Renal cortex interstitium (tissue), 11 donors: ENCODE measurements at regions not wholly inside any gene's neighbourhood (a gene's known extent, or its start where the extent isn't known, plus 50 kb on each side); places are given as distances from the start of the nearest gene placed in this dataset.
A peak's percentile ranks its signal among the peaks of the same experiment; 100 is the strongest.
"Not testable (repeated sequence)": the region's sequence is repeated elsewhere in the genome, so short reads cannot be mapped to it uniquely, and the experiment has no call there.

Experiments used
- DNase-seq, 11 donors: peaks; one replicate each; pipeline ENCODE4 v3.0.0-alpha.2; 2013; ENCODE audit warnings: low read depth in 9 of 11, low spot score in 4 of 11; ENCODE audit errors: extremely low read depth in 1 of 11

DNA sequence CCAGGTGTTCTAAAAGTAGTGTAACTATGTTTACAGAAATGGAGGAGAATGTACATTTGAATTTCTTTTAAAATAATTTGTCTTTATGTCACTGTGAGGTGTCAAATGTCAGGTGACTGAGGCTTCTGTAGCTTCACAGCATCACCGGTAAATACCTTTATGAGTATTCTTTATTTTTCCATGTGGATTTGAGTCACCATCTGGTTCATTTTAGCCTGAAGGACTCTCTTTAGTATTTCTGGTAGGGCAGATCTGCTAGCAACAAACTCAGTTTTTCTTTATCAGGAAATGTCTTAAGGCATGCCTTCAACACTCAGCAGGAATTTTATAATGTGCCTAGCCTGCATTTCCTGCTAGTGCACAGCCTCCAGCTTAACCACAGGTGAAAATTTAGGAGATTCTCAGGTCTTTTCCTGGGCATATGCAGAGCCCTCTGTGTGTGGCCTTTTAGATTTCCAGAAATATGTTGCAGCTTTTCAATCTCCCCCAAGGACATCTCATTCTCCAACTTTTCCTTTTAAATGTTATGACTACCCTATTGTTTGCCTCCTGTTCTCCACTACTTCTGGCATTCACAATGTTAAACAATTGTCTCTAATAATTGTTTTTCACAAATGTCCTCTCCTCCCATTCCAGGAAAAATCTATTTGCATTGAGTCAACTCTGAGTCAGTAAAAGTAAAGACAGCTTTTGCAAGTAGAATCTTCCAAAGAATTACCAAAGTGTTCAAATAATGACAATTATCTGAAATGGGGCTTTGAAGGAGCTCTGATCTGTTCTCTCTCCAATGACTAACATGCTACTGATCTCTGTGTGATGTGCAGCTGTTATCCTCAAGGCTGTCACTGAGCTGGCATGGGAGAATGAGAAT, 239.4 kb upstream of the CPHXL start:
- no peak for DNase-seq

DNA sequence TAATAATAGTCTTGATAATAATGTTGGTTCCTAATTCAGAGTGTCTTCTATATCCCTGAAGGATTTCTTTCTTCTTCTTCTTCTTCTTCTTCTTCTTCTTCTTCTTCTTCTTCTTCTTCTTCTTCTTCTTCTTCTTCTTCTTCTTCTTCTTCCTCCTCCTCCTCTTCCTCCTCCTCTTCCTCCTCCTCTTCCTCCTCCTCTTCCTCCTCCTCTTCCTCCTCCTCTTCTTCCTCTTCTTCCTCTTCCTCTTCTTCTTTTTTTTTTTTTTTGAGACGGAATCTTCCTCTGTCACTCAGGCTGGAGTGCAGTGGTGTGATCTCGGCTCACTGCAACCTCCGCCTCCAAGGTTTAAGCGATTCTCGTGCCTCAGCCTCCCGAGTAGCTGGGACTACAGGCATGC, 242.8 kb upstream of the CPHXL start:
- not testable (repeated sequence) for DNase-seq

DNA sequence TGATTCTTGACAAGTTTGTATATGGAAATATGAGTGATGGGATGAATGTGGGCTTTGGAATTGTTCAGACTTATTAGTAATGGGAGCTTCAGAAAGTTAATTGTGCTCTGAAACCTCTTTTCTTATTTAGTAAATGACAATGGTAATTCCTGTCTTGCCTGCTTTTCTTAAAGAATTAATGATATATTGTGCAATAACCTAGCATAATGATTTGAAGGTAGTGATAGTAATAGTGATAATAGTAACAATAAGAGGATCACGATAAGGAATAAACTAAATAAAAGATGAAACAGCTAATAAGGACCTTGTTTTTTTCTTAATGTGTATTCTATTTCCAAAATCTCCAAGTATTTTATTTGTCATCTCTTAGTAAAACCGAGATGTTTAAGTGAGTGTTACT, 245.0 kb upstream of the CPHXL start:
- no peak for DNase-seq

DNA sequence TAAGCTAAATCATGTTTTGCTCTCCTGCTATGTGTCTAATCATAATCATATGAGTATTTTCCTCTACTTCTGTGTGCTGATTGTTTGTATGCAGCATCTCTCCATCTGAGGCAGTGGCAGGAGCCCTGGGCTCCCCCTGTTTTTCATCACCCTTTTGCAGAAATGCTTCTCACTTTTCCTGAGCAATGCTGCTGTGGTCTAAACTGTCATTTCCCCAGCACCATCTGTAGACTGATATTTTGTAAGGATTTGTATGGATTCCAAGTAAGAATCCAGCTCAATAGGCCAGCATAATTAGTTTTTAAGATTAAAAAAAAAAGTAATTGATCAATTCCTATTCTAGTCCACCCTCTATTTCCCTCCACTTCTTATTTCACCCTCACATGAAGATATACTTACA, 257.0 kb upstream of the CPHXL start:
- no peak for DNase-seq

DNA sequence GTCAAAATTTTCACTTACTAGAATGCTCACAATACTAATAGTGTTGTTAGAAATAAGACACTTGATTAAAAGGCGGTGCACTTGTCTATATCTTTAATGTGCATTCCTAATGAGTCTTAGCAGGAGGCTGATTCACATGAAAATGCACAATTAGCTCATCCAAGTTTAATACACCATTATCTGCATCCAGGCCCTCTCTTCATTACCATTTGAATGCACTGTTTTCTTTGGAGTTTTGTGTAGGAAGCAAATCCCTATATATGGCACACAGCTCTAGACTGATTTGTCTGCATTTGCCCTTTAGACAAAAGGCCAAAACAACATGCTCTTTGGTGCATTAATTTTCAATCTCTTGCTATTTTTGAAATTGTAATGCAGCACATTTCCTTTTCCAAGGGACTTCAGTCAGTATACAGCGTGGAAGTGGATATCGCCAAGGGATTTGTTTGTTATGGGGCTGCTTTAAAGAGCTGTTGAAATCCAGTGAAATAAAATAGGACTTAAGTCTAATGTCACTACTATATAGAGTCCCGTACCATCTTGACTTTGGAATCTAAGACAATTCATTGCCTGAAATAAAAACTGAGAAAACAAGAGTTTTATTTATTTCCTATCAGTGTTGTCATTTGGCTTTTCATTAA, 257.6 kb upstream of the CPHXL start:
- no peak for DNase-seq

DNA sequence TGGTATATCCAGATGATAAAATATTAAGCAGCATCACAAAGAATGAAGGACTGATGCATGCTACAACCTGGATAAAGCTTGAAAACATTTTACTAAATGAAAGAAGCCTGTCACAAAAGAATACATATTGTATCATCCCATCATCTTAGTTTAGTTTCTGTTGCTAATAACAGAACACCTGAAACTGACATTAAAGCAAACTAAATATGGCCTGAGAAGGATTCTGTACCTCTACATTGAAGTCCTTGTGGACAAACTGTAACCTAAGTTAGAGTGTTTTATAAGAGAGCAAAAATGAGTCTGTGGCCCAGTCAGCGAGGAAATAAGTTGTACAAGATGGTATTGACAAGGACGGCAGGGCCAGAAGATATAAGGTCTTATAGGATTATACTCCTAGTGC, 261.0 kb upstream of the CPHXL start:
- no peak for DNase-seq

DNA sequence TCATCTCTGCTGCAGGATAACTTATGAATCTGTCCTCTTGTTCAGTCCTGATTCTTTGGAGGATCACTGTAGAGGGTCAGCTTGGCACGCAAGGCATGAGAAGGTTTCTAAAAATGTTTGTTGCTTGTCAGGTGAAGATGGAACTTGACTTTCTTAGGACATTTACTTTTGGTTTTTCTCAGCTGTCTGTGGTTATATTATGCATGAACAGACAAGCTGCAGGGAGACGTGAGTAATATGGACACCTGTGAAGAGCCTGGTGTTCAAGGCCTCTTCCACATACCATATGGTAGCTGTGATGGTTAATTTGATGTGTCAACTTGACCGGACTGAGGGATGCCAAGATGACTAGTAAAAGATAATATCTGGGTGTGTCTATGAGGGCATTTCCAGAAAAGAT, 270.2 kb upstream of the CPHXL start:
- DNase-seq, result no peak

DNA sequence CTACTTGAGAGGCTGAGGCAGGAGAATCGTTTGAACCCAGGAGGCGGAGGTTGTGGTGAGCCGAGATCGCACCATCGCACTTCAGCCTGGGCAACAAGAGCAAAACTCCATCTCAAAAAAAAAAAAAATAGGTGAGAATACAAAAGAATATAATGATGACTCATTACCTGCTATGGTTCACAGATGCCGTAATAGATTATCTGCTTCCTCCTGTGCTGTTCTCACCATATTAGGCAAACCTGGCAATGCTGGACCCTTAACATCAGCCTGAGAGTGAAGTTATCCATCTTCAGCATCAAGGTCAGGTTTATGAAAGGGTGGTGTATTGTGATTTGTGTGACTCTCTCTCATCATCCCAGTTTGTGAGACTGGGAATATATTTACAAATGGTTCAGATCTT, 271.3 kb upstream of the CPHXL start:
- no peak for DNase-seq

DNA sequence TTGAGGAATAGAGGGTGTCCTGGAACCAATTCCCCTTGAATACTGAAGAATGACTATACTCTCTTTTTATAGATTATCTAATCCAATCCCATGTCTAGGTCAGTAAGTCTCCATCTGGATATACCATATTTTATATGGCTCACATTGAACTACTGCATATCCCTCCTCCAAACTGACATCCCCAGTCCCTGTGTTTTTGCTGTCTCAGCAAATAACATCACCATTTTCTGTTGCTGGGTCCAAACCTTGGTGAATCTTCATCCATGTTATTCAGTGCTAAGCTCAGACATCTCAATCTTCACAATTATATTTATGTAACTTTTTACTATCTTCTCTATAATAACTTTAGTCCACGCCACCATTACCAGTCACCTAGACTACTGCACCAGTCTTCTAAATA, 269.6 kb upstream of the CNTNAP4 start:
- DNase-seq, result no peak

DNA sequence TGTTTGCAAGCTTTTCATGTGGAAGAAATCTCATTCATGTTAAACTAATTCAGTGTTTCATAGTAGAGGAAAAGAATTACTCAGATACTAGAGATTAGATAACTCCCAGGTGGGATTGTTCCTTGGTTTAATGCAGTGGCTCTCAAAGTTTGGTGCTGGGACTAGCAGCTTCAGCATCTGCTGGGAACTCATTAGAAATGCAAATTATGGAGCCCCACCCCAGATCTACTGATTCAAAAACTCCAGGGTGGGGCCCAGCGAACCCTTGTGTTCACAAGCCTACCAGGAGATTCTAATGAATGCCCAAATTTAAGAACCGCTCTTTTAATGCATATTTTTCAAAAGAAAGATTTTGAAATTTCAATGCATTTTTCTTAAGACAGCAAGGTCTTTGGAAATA, 253.4 kb upstream of the CNTNAP4 start:
- no peak for DNase-seq

DNA sequence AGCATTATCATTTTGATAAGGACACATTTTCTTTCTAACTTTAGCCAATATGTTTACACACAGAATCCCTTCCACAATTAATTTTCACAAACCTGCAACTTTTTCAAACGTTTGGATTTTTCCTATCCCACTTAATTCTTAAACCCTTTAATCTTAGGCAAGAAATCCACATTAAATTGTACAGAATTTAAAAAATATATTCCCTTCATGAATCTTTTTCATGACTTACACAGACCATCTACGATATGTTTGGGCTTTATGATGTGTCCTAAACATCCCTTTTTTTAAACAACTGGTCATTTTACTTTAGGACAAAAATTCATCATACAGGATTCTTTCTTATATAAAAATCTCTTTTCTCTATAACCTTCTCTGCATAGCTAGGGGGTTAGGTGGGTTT, 241.5 kb upstream of the CNTNAP4 start:
- DNase-seq, result no peak

DNA sequence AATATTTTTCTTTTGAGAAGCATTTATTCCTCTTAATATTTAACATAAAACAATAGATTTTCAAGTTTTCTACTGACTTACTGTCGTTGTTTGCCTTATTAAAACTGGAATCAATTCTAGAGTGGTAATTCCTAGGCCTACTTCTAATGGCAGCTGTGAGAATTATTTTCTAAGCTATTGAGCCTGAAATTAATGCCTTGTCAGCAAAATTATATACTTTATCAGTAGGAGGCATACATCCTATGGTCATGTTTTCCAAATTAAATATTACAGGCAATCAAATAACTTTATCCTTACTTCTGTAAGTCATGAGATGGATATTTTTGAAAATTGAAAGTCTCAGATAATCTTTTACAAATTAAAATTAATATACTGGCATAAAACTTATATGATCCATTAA, 239.1 kb upstream of the CNTNAP4 start:
- DNase-seq, result no peak

DNA sequence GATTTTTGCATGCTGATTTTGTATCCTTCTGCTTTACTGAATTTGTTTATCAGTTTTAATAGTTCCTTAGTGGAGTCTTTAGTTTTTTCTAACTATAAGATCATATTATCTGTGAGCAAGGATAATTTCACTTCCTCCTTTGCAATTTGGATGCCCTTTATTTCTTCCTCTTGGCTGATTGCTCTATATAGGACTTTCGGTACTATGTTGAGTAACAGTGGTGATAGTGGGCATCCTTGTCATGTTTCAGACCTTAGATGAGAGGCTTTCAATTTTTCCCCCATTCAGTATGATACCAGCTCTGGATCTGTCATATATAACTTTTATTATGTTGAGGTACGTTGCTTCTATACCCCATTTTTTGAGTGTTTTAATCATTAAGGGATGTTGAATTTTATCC, 224.5 kb upstream of the CNTNAP4 start:
- no peak for DNase-seq

DNA sequence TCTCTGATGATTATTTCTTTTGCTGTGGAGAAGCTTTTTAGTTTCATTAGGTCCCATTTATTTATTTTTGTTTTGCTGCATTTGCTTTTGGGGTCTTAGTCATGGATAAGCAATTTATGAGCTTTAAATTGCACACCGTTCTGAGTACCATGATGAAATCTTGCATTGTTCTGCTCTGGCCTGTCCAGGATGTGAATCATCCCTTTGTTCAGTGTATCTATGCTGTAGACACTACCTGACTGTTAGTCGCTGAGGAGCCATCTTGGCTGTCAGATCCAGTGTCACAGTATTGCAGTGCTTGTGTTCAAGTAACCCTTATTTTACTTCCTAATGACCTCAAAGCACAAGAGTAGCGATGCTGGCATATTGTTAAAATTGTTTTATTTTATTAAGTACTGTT, 218.0 kb upstream of the CNTNAP4 start:
- no peak for DNase-seq

DNA sequence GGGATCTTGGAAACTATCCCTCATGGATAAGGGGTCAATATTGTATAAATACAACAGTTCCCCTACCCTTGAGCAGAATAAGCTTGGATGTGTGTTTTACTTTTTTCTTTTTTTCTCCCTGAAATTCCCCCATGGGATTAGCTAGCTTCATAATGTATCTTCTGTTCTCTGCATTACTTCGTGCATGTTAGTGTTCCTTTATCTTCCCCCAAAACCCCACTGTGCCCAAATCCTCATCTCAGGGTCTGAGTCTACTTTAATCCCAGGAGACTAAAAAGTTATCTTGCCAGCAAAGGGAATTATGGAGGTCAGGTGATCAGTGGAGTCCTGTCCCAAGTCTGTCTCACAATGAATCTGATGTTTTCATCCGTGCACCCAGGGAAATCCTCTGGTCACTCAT, 217.5 kb upstream of the CNTNAP4 start:
- no peak for DNase-seq

DNA sequence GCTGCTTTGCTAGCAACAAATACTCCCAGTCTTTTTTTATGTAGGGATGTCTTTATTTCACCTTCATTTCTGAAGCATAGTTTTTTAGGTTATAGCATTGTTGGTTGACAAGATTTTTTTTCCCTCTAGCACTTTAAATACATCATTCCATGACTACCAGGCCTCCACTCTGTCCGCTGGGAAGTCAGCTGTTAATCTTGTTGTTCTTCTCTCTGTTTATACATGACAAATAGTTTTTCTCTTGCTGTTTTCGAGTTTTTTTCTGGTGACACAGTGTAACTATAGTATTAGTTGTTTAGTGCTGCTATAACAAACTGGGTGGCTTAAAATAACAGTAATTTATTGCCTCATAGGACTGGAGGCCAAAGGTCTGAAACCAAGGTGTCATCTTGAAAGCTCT, 205.5 kb upstream of the CNTNAP4 start:
- no peak for DNase-seq

DNA sequence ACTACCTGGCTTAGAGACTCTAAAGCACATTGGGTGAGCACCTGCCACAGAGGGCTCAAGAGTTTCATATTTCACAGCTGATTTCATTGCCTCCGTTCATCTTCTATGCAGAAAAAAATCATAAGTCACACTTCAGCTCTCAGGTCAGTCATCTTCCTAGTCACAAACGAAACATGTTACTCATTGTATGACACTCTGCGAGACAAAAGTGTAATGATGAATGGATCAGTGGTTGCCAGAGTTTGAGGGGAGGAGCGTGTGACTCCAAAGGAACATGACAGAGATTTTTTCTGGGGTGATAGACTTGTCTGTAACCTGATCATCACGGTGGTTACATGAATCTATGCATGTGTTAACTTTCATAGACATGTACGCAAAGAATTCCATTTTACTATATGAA, 195.2 kb upstream of the CNTNAP4 start:
- DNase-seq, result no peak

DNA sequence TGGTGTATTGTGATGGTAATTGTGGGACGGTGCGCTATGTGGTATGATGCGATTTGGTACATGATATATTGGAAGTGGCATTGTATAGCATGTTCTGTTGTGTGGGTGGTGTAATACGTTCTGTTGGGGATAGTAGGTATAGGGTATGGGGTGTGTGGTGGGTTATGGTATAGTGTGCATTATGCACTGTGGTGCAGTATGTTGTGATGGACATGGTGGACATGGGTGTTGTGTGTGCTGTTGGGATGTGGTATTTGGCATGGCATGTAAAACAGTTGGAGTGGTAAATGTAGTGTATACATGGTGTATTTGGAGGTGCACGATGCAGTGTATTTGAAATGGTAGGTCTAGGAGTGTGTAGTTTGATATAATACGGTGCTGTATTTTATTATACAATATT, 170.6 kb upstream of the CNTNAP4 start:
- DNase-seq, result no peak

DNA sequence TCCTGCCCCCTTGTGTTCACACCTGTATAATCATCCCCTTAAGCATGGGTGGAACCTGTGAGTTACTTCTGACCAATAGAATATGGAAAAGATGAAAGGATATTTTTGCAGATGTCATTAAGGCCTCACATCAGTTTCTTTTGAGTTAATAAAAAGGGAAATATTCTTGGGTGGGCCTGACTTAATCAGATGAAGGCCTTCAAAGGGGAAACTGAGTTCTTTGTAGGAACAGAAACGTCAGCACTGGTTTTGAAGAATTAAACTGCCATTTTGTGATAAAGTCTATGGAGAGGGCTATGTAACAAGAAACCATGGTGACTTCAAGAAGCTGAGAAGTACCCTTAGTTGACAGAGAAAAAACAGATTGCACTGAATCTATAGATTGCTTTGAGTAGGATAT, 168.7 kb upstream of the CNTNAP4 start:
- no peak for DNase-seq

DNA sequence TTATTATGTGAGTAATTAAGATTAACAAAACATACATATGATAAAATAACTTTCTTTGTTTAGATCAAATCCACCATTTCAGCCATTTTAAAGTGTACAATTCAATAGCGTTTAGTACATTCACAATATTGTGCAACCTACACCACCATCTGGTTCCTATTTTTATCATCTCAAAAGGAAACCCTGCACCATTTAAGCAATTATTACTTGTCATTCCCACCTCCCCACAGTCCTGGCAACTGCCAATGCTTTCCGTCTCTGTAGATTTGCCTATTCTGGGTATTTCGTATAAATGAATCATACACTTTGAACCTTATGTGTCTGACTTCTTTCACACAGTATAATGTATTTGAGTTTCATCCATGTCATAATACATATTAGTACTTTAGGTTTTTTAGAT, 162.5 kb upstream of the CNTNAP4 start:
- no peak for DNase-seq

DNA sequence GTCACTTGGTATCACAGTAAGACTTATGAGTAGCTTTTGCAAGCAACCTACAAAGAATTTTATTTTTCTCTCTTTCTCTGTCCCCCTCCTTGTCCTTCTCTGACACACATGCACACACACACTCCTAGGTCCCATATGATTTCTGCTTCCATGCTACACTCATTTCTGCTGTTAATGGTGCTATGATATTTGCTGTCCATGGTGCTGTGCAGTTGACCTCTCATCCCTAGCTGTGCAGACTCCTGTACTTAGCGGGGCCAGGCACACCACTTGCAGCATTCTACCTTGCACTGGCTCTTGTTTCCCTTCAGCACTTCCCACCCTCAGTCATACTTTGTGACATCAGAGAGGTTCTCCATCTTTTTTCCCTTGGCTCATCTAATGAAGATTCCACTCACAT, 158.9 kb upstream of the CNTNAP4 start:
- peak in 1 of 11 donors; percentile 6 for DNase-seq
